ENCODE measurements at regions not wholly inside any gene's neighbourhood (a gene's known extent, or its start where the extent isn't known, plus 50 kb on each side); places are given as distances from the start of the nearest gene placed in this dataset.

GRCh38 chr7:84331616-84332015 is 137.0 kb upstream of the SEMA3A start:
- Histone ChIP-seq H3K36me3 (replicated peaks) (no peaks in the 10 kb centered on the region), H3K27me3 (ENCODE audit: low read depth) (no peaks in the 10 kb centered on the region), H3K4me1 (no peaks in the 10 kb centered on the region; the same call in 1 of the 2 replicates), H3K4me3 (no peak overlapping the region), H3K9me3 (no peaks in the 10 kb centered on the region)
- DNase-seq (ENCODE audit: low spot score in 2 of 2), result no peak
- in situ Hi-C loops (cut with MboI; ENCODE audit: low sequenced_read_pairs), result no loop called here

- DNase-seq (ENCODE audit: low spot score in 2 of 2), result no peak
- Histone ChIP-seq H3K4me3 (no peak overlapping the region), H3K4me1 (no peaks in the 10 kb centered on the region; the same call in 1 of the 2 replicates), H3K36me3 (replicated peaks) (no peaks in the 10 kb centered on the region), H3K27me3 (ENCODE audit: low read depth) (no peaks in the 10 kb centered on the region), H3K9me3 (no peaks in the 10 kb centered on the region)
- in situ Hi-C loops (cut with MboI; ENCODE audit: low sequenced_read_pairs), result no loop called here
Observed at GRCh38 chr7:84328571-84328970, 134.0 kb upstream of the SEMA3A start.

GRCh38 chr7:84324136-84324630 is 129.6 kb upstream of the SEMA3A start:
- H3K27me3 ChIP-seq (ENCODE audit: low read depth), result no peaks in the 10 kb centered on the region
- no peaks in the 10 kb centered on the region for H3K9me3 ChIP-seq
- H3K36me3 ChIP-seq (replicated peaks), result no peaks in the 10 kb centered on the region
- in situ Hi-C loops (cut with MboI; ENCODE audit: low sequenced_read_pairs), result no loop called here
- no peak for DNase-seq (ENCODE audit: low spot score in 2 of 2)
- no peak overlapping the region for H3K4me3 ChIP-seq
- H3K4me1 ChIP-seq, result no peaks in the 10 kb centered on the region

GRCh38 chr7:84317536-84317935 is 122.9 kb upstream of the SEMA3A start:
- Histone ChIP-seq H3K36me3 (replicated peaks) (no peaks in the 10 kb centered on the region), H3K4me1 (no peaks in the 10 kb centered on the region), H3K27me3 (ENCODE audit: low read depth) (no peaks in the 10 kb centered on the region), H3K9me3 (no peaks in the 10 kb centered on the region), H3K4me3 (no peak overlapping the region)
- in situ Hi-C loops (cut with MboI; ENCODE audit: low sequenced_read_pairs), result no loop called here
- DNase-seq (ENCODE audit: low spot score in 2 of 2), result no peak

GRCh38 chr7:84314263-84314662 is 119.7 kb upstream of the SEMA3A start:
- Histone ChIP-seq H3K4me1 (no peaks in the 10 kb centered on the region), H3K9me3 (no peaks in the 10 kb centered on the region), H3K4me3 (no peak overlapping the region), H3K27me3 (ENCODE audit: low read depth) (no peaks in the 10 kb centered on the region), H3K36me3 (replicated peaks) (no peaks in the 10 kb centered on the region)
- no peak for DNase-seq (ENCODE audit: low spot score in 2 of 2)
- in situ Hi-C loops (cut with MboI; ENCODE audit: low sequenced_read_pairs), result no loop called here

GRCh38 chr7:84304407-84304806 is 109.8 kb upstream of the SEMA3A start:
- no peaks in the 10 kb centered on the region for H3K4me1 ChIP-seq
- no peak for DNase-seq (ENCODE audit: low spot score in 2 of 2)
- H3K9me3 ChIP-seq, result no peaks in the 10 kb centered on the region
- H3K4me3 ChIP-seq, result no peak overlapping the region
- no peaks in the 10 kb centered on the region for H3K27me3 ChIP-seq (ENCODE audit: low read depth)
- no peaks in the 10 kb centered on the region for H3K36me3 ChIP-seq (replicated peaks)
- in situ Hi-C loops (cut with MboI; ENCODE audit: low sequenced_read_pairs), result no loop called here

- H3K9me3 ChIP-seq, result no peaks in the 10 kb centered on the region
- no peaks in the 10 kb centered on the region for H3K27me3 ChIP-seq (ENCODE audit: low read depth)
- in situ Hi-C loops (cut with MboI; ENCODE audit: low sequenced_read_pairs), result no loop called here
- no peak overlapping the region for H3K4me3 ChIP-seq
- H3K36me3 ChIP-seq (replicated peaks), result no peaks in the 10 kb centered on the region
- no peaks in the 10 kb centered on the region for H3K4me1 ChIP-seq
- no peak for DNase-seq (ENCODE audit: low spot score in 2 of 2)
Observed at GRCh38 chr7:84302949-84303348, 108.4 kb upstream of the SEMA3A start.

- no peaks in the 10 kb centered on the region for H3K27me3 ChIP-seq (ENCODE audit: low read depth)
- no peak for DNase-seq (ENCODE audit: low spot score in 2 of 2)
- in situ Hi-C loops (cut with MboI; ENCODE audit: low sequenced_read_pairs), result no loop called here
- H3K4me3 ChIP-seq, result no peak overlapping the region
- no peaks in the 10 kb centered on the region for H3K36me3 ChIP-seq (replicated peaks)
- H3K4me1 ChIP-seq, result no peaks in the 10 kb centered on the region
- H3K9me3 ChIP-seq, result no peaks in the 10 kb centered on the region
Observed at GRCh38 chr7:84297616-84298015, 103.0 kb upstream of the SEMA3A start.

- Histone ChIP-seq H3K27me3 (ENCODE audit: low read depth) (no peaks in the 10 kb centered on the region), H3K36me3 (replicated peaks) (no peaks in the 10 kb centered on the region), H3K9me3 (no peaks in the 10 kb centered on the region), H3K4me3 (no peak overlapping the region), H3K4me1 (no peaks in the 10 kb centered on the region)
- no peak for DNase-seq (ENCODE audit: low spot score in 2 of 2)
- in situ Hi-C loops (cut with MboI; ENCODE audit: low sequenced_read_pairs), result no loop called here
Observed at GRCh38 chr7:84294847-84295455, 100.4 kb upstream of the SEMA3A start.

- in situ Hi-C loops (cut with MboI; ENCODE audit: low sequenced_read_pairs), result no loop called here
- Histone ChIP-seq H3K27me3 (ENCODE audit: low read depth) (no peaks in the 10 kb centered on the region), H3K4me1 (no peaks in the 10 kb centered on the region), H3K36me3 (replicated peaks) (no peaks in the 10 kb centered on the region), H3K4me3 (no peak overlapping the region), H3K9me3 (no peaks in the 10 kb centered on the region)
- DNase-seq (ENCODE audit: low spot score in 2 of 2), result no peak
Observed at GRCh38 chr7:84294391-84294790, 99.8 kb upstream of the SEMA3A start.

- DNase-seq (ENCODE audit: low spot score in 2 of 2), result no peak
- Histone ChIP-seq H3K4me1 (no peaks in the 10 kb centered on the region), H3K4me3 (no peak overlapping the region), H3K27me3 (ENCODE audit: low read depth) (no peaks in the 10 kb centered on the region), H3K9me3 (no peaks in the 10 kb centered on the region), H3K36me3 (replicated peaks) (no peaks in the 10 kb centered on the region)
- in situ Hi-C loops (cut with MboI; ENCODE audit: low sequenced_read_pairs), result no loop called here
Observed at GRCh38 chr7:84291756-84292155, 97.2 kb upstream of the SEMA3A start.

- DNase-seq (ENCODE audit: low spot score in 2 of 2), result no peak
- Histone ChIP-seq H3K4me3 (no peak overlapping the region), H3K36me3 (replicated peaks) (no peaks in the 10 kb centered on the region), H3K4me1 (no peaks in the 10 kb centered on the region), H3K9me3 (no peaks in the 10 kb centered on the region), H3K27me3 (ENCODE audit: low read depth) (no peaks in the 10 kb centered on the region)
- in situ Hi-C loops (cut with MboI; ENCODE audit: low sequenced_read_pairs), result no loop called here
Observed at GRCh38 chr7:84283798-84284197, 89.2 kb upstream of the SEMA3A start.

GRCh38 chr7:84281518-84281917 is 86.9 kb upstream of the SEMA3A start:
- H3K4me1 ChIP-seq, result peaks cover 17% of the 10 kb centered on the region
- no peak overlapping the region for H3K4me3 ChIP-seq
- DNase-seq (ENCODE audit: low spot score in 2 of 2), result no peak
- H3K27me3 ChIP-seq (ENCODE audit: low read depth), result no peaks in the 10 kb centered on the region
- no peaks in the 10 kb centered on the region for H3K9me3 ChIP-seq
- H3K36me3 ChIP-seq (replicated peaks), result no peaks in the 10 kb centered on the region
- in situ Hi-C loops (cut with MboI; ENCODE audit: low sequenced_read_pairs), result no loop called here

- H3K9me3 ChIP-seq, result no peaks in the 10 kb centered on the region
- peak; percentile 77 to 94 for DNase-seq (ENCODE audit: low spot score in 2 of 2)
- H3K36me3 ChIP-seq (replicated peaks), result no peaks in the 10 kb centered on the region
- peaks cover 17% of the 10 kb centered on the region for H3K4me1 ChIP-seq
- in situ Hi-C loops (cut with MboI; ENCODE audit: low sequenced_read_pairs), result no loop called here
- no peaks in the 10 kb centered on the region for H3K27me3 ChIP-seq (ENCODE audit: low read depth)
- no peak overlapping the region for H3K4me3 ChIP-seq
Observed at GRCh38 chr7:84277628-84278224, 83.1 kb upstream of the SEMA3A start.

Data from HAP-1 (cell line).